Kidney (tissue), 13 donors: ENCODE measurements at regions not wholly inside any gene's neighbourhood (a gene's known extent, or its start where the extent isn't known, plus 50 kb on each side); places are given as distances from the start of the nearest gene placed in this dataset.

Experiments used
- DNase-seq, 5 donors: peaks; one replicate each; pipeline ENCODE4 v3.0.0-alpha.2; 2013 to 2020
- FAIRE-seq: peaks from 2 replicates; lab custom pipeline; 2012; peaks lifted over from hg19 to GRCh38; lab: Jason Lieb, UNC
- H3K27ac ChIP-seq, 2 donors: one replicate each; pipeline ENCODE4 v1.7.0; 2013; ENCODE audit warnings: low read depth in 2 of 2, low read length in 2 of 2, inconsistent platforms in 1 of 2
- H3K27me3 ChIP-seq: one replicate; pipeline ENCODE4 v1.7.1; 2013; ENCODE audit warnings: low read length, inconsistent platforms; ENCODE audit not compliant: control insufficient read depth, insufficient read depth
- H3K36me3 ChIP-seq, 3 donors: one replicate each; pipeline versions ENCODE4 v1.7.0 to v1.7.1; 2013; ENCODE audit warnings: low read length in 3 of 3, control low read depth in 1 of 3, inconsistent platforms in 1 of 3; ENCODE audit not compliant: insufficient read depth in 3 of 3, control insufficient read depth in 2 of 3
- H3K4me1 ChIP-seq, 3 donors: one replicate each; pipeline versions ENCODE4 v1.7.0 to v1.7.1; 2013; ENCODE audit warnings: low read length in 3 of 3, inconsistent platforms in 1 of 3, low read depth in 1 of 3; ENCODE audit not compliant: control insufficient read depth in 2 of 3, insufficient read depth in 2 of 3
- H3K4me3 ChIP-seq, 3 donors: one replicate each; pipeline versions ENCODE4 v1.7.0 to v1.8.1; 2013; ENCODE audit warnings: low read length in 3 of 3, control low read depth in 1 of 3, inconsistent platforms in 1 of 3
- H3K9ac ChIP-seq, 3 donors: one replicate each; pipeline versions ENCODE4 v1.7.0 to v1.7.1; 2013; ENCODE audit warnings: low read length in 3 of 3, control low read depth in 1 of 3, inconsistent platforms in 1 of 3
- H3K9me3 ChIP-seq, 3 donors: one replicate each; pipeline versions ENCODE4 v1.7.0 to v1.7.1; 2013; ENCODE audit warnings: low read length in 3 of 3, control low read depth in 1 of 3, inconsistent platforms in 1 of 3; ENCODE audit not compliant: control insufficient read depth in 2 of 3, insufficient read depth in 1 of 3
- CTCF ChIP-seq: IDR thresholded peaks from 3 replicates; pipeline ENCODE4 v1.5.1; 2012; ENCODE audit warnings: mild to moderate bottlenecking, moderate library complexity, borderline replicate concordance; ENCODE audit not compliant: insufficient read depth; ENCODE audit errors: extremely low read depth
- intact Hi-C: fragments of 100-400 bp; cut with DNase I; formaldehyde crosslinking; loops from one replicate; pipeline ENCODE4 v1.11.1; 2022
- donor health status: control.
- donor health status: control.
- donor health status: control.
- donor health status: control.
- donor health status: control.
- donor health status: DM: yes; HTN: yes; CAD: no.
- donor health status: Normal renal cell carcinoma (clear cell type).

DNA sequence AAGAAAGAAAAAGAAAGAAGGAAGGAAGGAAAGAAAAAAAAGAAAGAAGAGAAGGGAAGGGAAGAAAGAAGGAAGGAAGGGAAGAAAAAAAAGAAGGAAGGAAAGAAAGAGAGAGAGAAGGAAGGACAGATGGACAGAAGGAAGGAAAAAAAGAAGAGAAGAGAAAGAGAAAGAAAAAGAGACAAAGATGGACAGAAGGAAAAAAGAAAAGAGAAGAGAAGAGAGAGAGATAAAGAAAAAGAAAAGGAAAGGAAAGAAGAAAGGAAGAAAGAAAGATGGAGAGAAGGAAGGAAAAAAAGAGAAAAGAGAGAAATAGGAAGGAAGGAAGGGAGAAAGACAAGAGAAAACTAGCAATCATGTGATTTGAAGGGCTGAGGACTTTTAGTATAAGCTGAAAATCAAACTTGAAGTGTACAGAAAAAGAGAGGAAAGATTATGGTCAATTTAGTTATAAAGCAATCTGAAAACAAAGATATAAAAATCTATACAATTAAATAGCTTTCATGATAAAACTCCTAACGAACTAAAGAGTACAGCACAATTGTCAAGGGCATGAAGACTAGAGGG, 115.3 kb downstream of the LTN1 start:
- H3K27ac ChIP-seq, result no peak overlapping the region
- intact Hi-C loops, result no loop called here
- no peak for FAIRE-seq
- no peaks in the 10 kb centered on the region for H3K27me3 ChIP-seq
- no peak overlapping the region for H3K4me3 ChIP-seq
- no peaks in the 10 kb centered on the region for H3K4me1 ChIP-seq
- H3K9ac ChIP-seq, result no peak overlapping the region
- H3K9me3 ChIP-seq, result no peaks in the 10 kb centered on the region
- no peak for DNase-seq
- peaks cover 14 to 21% (median 14%) of the 10 kb centered on the region in 3 donors for H3K36me3 ChIP-seq
- no peak for TF ChIP-seq CTCF

GRCh38 chr21:28875078-28875477, 117.6 kb downstream of the LTN1 start:
- no peaks in the 10 kb centered on the region for H3K9me3 ChIP-seq
- no peak for DNase-seq
- peaks cover 12 to 23% (median 19%) of the 10 kb centered on the region in 3 donors for H3K36me3 ChIP-seq
- no peak overlapping the region for H3K4me3 ChIP-seq
- no peak overlapping the region for H3K9ac ChIP-seq
- intact Hi-C loops, result no loop called here
- H3K4me1 ChIP-seq, result no peaks in the 10 kb centered on the region
- H3K27me3 ChIP-seq, result no peaks in the 10 kb centered on the region
- no peak for TF ChIP-seq CTCF
- no peak for FAIRE-seq
- H3K27ac ChIP-seq, result no peak overlapping the region

GRCh38 chr21:28872218-28872617, 120.5 kb downstream of the LTN1 start:
- Histone ChIP-seq H3K4me3 (no peak overlapping the region), H3K27me3 (no peaks in the 10 kb centered on the region), H3K4me1 (no peaks in the 10 kb centered on the region), H3K27ac (no peak overlapping the region), H3K9me3 (no peaks in the 10 kb centered on the region), H3K9ac (no peak overlapping the region), H3K36me3 (peaks cover 8 to 23% (median 19%) of the 10 kb centered on the region in 3 donors)
- DNase-seq, result no peak
- intact Hi-C loops, result no loop called here
- TF ChIP-seq CTCF, result no peak
- no peak for FAIRE-seq

- no peak overlapping the region for H3K27ac ChIP-seq
- DNase-seq (no peak), FAIRE-seq (no peak)
- H3K27me3 ChIP-seq, result no peaks in the 10 kb centered on the region
- TF ChIP-seq CTCF, result no peak
- peaks cover 8 to 21% (median 19%) of the 10 kb centered on the region in 3 donors for H3K36me3 ChIP-seq
- intact Hi-C loops, result no loop called here
- H3K9ac ChIP-seq, result no peak overlapping the region
- H3K4me3 ChIP-seq, result no peak overlapping the region
- no peaks in the 10 kb centered on the region for H3K4me1 ChIP-seq
- H3K9me3 ChIP-seq, result no peaks in the 10 kb centered on the region
Observed at GRCh38 chr21:28871388-28872010, 121.2 kb downstream of the LTN1 start.
